ENCODE measurements at regions not wholly inside any gene's neighbourhood (a gene's known extent, or its start where the extent isn't known, plus 50 kb on each side); places are given as distances from the start of the nearest gene placed in this dataset.
A peak's percentile ranks its signal among the peaks of the same experiment; 100 is the strongest.
"Not testable (repeated sequence)": the region's sequence is repeated elsewhere in the genome, so short reads cannot be mapped to it uniquely, and the experiment has no call there.

- H3K27me3 ChIP-seq (ENCODE audit: control insufficient read depth, insufficient read depth, low read length) = no peaks in the 10 kb centered on the region
- no peak for DNase-seq
- H3K36me3 ChIP-seq (replicated peaks; ENCODE audit: control insufficient read depth, insufficient read depth, low read length) = no peaks in the 10 kb centered on the region
- H3K4me3 ChIP-seq (ENCODE audit: insufficient read depth, low read depth, low read length) = no peak overlapping the region
Observed at GRCh38 chr6:1226277-1227099, 85.4 kb upstream of the FOXQ1 start.

- no peak overlapping the region for H3K4me3 ChIP-seq (ENCODE audit: insufficient read depth, low read depth, low read length)
- no peak for DNase-seq
- no peaks in the 10 kb centered on the region for H3K27me3 ChIP-seq (ENCODE audit: control insufficient read depth, insufficient read depth, low read length)
- H3K36me3 ChIP-seq (replicated peaks; ENCODE audit: control insufficient read depth, insufficient read depth, low read length) = no peaks in the 10 kb centered on the region
Observed at GRCh38 chr6:1224514-1224913, 87.4 kb upstream of the FOXQ1 start.

GRCh38 chr6:1222728-1223595 lies 88.9 kb upstream of the FOXQ1 start:
- H3K4me3 ChIP-seq (ENCODE audit: insufficient read depth, low read depth, low read length) = no peak overlapping the region
- no peaks in the 10 kb centered on the region for H3K36me3 ChIP-seq (replicated peaks; ENCODE audit: control insufficient read depth, insufficient read depth, low read length)
- H3K27me3 ChIP-seq (ENCODE audit: control insufficient read depth, insufficient read depth, low read length) = no peaks in the 10 kb centered on the region
- no peak for DNase-seq

GRCh38 chr6:1217396-1217795 lies 94.5 kb upstream of the FOXQ1 start:
- Histone ChIP-seq H3K27me3 (ENCODE audit: control insufficient read depth, insufficient read depth, low read length) (no peaks in the 10 kb centered on the region), H3K36me3 (replicated peaks; ENCODE audit: control insufficient read depth, insufficient read depth, low read length) (no peaks in the 10 kb centered on the region), H3K4me3 (ENCODE audit: insufficient read depth, low read depth, low read length) (no peak overlapping the region)
- no peak for DNase-seq

GRCh38 chr6:1216488-1216974 lies 95.4 kb upstream of the FOXQ1 start:
- no peaks in the 10 kb centered on the region for H3K36me3 ChIP-seq (replicated peaks; ENCODE audit: control insufficient read depth, insufficient read depth, low read length)
- H3K4me3 ChIP-seq (ENCODE audit: insufficient read depth, low read depth, low read length) = no peak overlapping the region
- no peaks in the 10 kb centered on the region for H3K27me3 ChIP-seq (ENCODE audit: control insufficient read depth, insufficient read depth, low read length)
- DNase-seq = no peak

- H3K4me3 ChIP-seq (ENCODE audit: insufficient read depth, low read depth, low read length) = no peak overlapping the region
- no peaks in the 10 kb centered on the region for H3K27me3 ChIP-seq (ENCODE audit: control insufficient read depth, insufficient read depth, low read length)
- DNase-seq = no peak
- no peaks in the 10 kb centered on the region for H3K36me3 ChIP-seq (replicated peaks; ENCODE audit: control insufficient read depth, insufficient read depth, low read length)
Observed at GRCh38 chr6:1215884-1216487, 95.9 kb upstream of the FOXQ1 start.

GRCh38 chr6:1215023-1215422 lies 96.9 kb upstream of the FOXQ1 start:
- H3K27me3 ChIP-seq (ENCODE audit: control insufficient read depth, insufficient read depth, low read length) = no peaks in the 10 kb centered on the region
- DNase-seq = no peak
- no peak overlapping the region for H3K4me3 ChIP-seq (ENCODE audit: insufficient read depth, low read depth, low read length)
- H3K36me3 ChIP-seq (replicated peaks; ENCODE audit: control insufficient read depth, insufficient read depth, low read length) = no peaks in the 10 kb centered on the region

GRCh38 chr6:1212919-1213318 lies 99.0 kb upstream of the FOXQ1 start:
- Histone ChIP-seq H3K4me3 (ENCODE audit: insufficient read depth, low read depth, low read length) (no peak overlapping the region), H3K36me3 (replicated peaks; ENCODE audit: control insufficient read depth, insufficient read depth, low read length) (no peaks in the 10 kb centered on the region), H3K27me3 (ENCODE audit: control insufficient read depth, insufficient read depth, low read length) (no peaks in the 10 kb centered on the region)
- DNase-seq = no peak

- not testable (repeated sequence) for H3K36me3 ChIP-seq (replicated peaks; ENCODE audit: control insufficient read depth, insufficient read depth, low read length); H3K4me3 ChIP-seq (ENCODE audit: insufficient read depth, low read depth, low read length); H3K27me3 ChIP-seq (ENCODE audit: control insufficient read depth, insufficient read depth, low read length); DNase-seq
Observed at GRCh38 chr6:1212138-1212537, 99.8 kb upstream of the FOXQ1 start.

- H3K27me3 ChIP-seq (ENCODE audit: control insufficient read depth, insufficient read depth, low read length); H3K36me3 ChIP-seq (replicated peaks; ENCODE audit: control insufficient read depth, insufficient read depth, low read length); H3K4me3 ChIP-seq (ENCODE audit: insufficient read depth, low read depth, low read length); DNase-seq: not testable (repeated sequence)
Observed at GRCh38 chr6:1210631-1211030, 101.3 kb upstream of the FOXQ1 start.

- H3K36me3 ChIP-seq (replicated peaks; ENCODE audit: control insufficient read depth, insufficient read depth, low read length) = no peaks in the 10 kb centered on the region
- no peaks in the 10 kb centered on the region for H3K27me3 ChIP-seq (ENCODE audit: control insufficient read depth, insufficient read depth, low read length)
Observed at GRCh38 chr6:1208876-1209275, 103.0 kb upstream of the FOXQ1 start.

GRCh38 chr6:1203546-1203945 lies 108.4 kb upstream of the FOXQ1 start:
- no peak overlapping the region for H3K4me3 ChIP-seq (ENCODE audit: insufficient read depth, low read depth, low read length)
- no peak for DNase-seq

More at GRCh38 chr6:1208876-1209275, 103.0 kb upstream of the FOXQ1 start:
- DNase-seq = no peak
- H3K4me3 ChIP-seq (ENCODE audit: insufficient read depth, low read depth, low read length) = no peak overlapping the region

GRCh38 chr6:1202201-1202600 lies 109.7 kb upstream of the FOXQ1 start:
- Histone ChIP-seq H3K27me3 (ENCODE audit: control insufficient read depth, insufficient read depth, low read length) (no peaks in the 10 kb centered on the region), H3K36me3 (replicated peaks; ENCODE audit: control insufficient read depth, insufficient read depth, low read length) (no peaks in the 10 kb centered on the region), H3K4me3 (ENCODE audit: insufficient read depth, low read depth, low read length) (no peak overlapping the region)
- peak; percentile 37 for DNase-seq

More at GRCh38 chr6:1203546-1203945, 108.4 kb upstream of the FOXQ1 start:
- no peaks in the 10 kb centered on the region for H3K27me3 ChIP-seq (ENCODE audit: control insufficient read depth, insufficient read depth, low read length)
- H3K36me3 ChIP-seq (replicated peaks; ENCODE audit: control insufficient read depth, insufficient read depth, low read length) = no peaks in the 10 kb centered on the region

- Histone ChIP-seq H3K4me3 (ENCODE audit: insufficient read depth, low read depth, low read length) (no peak overlapping the region), H3K27me3 (ENCODE audit: control insufficient read depth, insufficient read depth, low read length) (no peaks in the 10 kb centered on the region), H3K36me3 (replicated peaks; ENCODE audit: control insufficient read depth, insufficient read depth, low read length) (no peaks in the 10 kb centered on the region)
- DNase-seq = no peak
Observed at GRCh38 chr6:1201547-1202200, 110.2 kb upstream of the FOXQ1 start.

Data from H7 (cell line).